Neural progenitor cell (in vitro differentiated cells): ENCODE measurements at regions not wholly inside any gene's neighbourhood (a gene's known extent, or its start where the extent isn't known, plus 50 kb on each side); places are given as distances from the start of the nearest gene placed in this dataset.

Experiments
- DNase-seq: peaks from one replicate; pipeline ENCODE4 v3.0.0-alpha.2; 2016; ENCODE audit warnings: low spot score
- H2AFZ ChIP-seq: fragments of 200-600 bp; sonication (generic); replicated peaks from 2 replicates; pipeline ENCODE4 v1.6.1; 2016; ENCODE audit warnings: antibody characterized with exemption
- H3F3A ChIP-seq: fragments of 200-600 bp; sonication (generic); 2 replicates; pipeline ENCODE4 v1.6.1; 2016; ENCODE audit warnings: antibody characterized with exemption, low read depth
- H3K27ac ChIP-seq: fragments of 200-600 bp; sonication (generic); 2 replicates; pipeline ENCODE4 v1.5.1; 2016; ENCODE audit warnings: mild to moderate bottlenecking
- H3K27me3 ChIP-seq: fragments of 200-600 bp; sonication (generic); 2 replicates; pipeline ENCODE4 v1.6.1; 2016; ENCODE audit warnings: mild to moderate bottlenecking, moderate library complexity
- H3K36me3 ChIP-seq: fragments of 200-600 bp; sonication (generic); 2 replicates; pipeline ENCODE4 v1.5.1; 2016
- H3K4me1 ChIP-seq: fragments of 200-600 bp; sonication (generic); 2 replicates; pipeline ENCODE4 v1.6.1; 2016; ENCODE audit warnings: mixed run types
- H3K4me2 ChIP-seq: fragments of 200-600 bp; sonication (generic); 2 replicates; pipeline ENCODE4 v1.6.1; 2016
- H3K4me3 ChIP-seq: fragments of 200-600 bp; sonication (generic); 2 replicates; pipeline ENCODE4 v1.5.1; 2016
- H3K79me2 ChIP-seq: fragments of 200-600 bp; sonication (generic); 2 replicates; pipeline ENCODE4 v1.6.1; 2016; ENCODE audit warnings: low read depth
- H3K9ac ChIP-seq: fragments of 200-600 bp; sonication (generic); 2 replicates; pipeline ENCODE4 v1.6.1; 2016
- H3K9me3 ChIP-seq: fragments of 200-600 bp; sonication (generic); 2 replicates; pipeline ENCODE4 v1.5.1; 2016; ENCODE audit warnings: low read depth
- H4K20me1 ChIP-seq: fragments of 200-600 bp; sonication (generic); 2 replicates; pipeline ENCODE4 v1.6.1; 2016; ENCODE audit warnings: low read depth
- H3K27ac Mint-ChIP-seq: 3 replicates; pipeline ENCODE4 v1.8.0; 2021; ENCODE audit warnings: mixed read lengths
- H3K27me3 Mint-ChIP-seq: 2 replicates; pipeline ENCODE4 v1.8.0; 2022; ENCODE audit warnings: low read depth, mild to moderate bottlenecking, inconsistent platforms, moderate library complexity, mixed read lengths; ENCODE audit not compliant: insufficient read depth
- H3K36me3 Mint-ChIP-seq: 3 replicates; pipeline ENCODE4 v1.8.0; 2021; ENCODE audit warnings: mixed read lengths
- H3K4me1 Mint-ChIP-seq: 3 replicates; pipeline ENCODE4 v1.8.0; 2021; ENCODE audit warnings: mixed read lengths
- H3K4me3 Mint-ChIP-seq: 3 replicates; pipeline ENCODE4 v1.8.0; 2021; ENCODE audit warnings: mild to moderate bottlenecking, moderate library complexity, mixed read lengths
- H3K9me3 Mint-ChIP-seq: 3 replicates; pipeline ENCODE4 v1.8.0; 2020; ENCODE audit warnings: mixed read lengths
- CTCF ChIP-seq: fragments of 200-600 bp; sonication (generic); IDR thresholded peaks from 2 replicates; pipeline ENCODE4 v1.5.1; 2017; ENCODE audit warnings: antibody characterized with exemption, mild to moderate bottlenecking
- EZH2 ChIP-seq: fragments of 200-600 bp; sonication (generic); IDR thresholded peaks from 2 replicates; pipeline ENCODE4 v1.6.1; 2017; ENCODE audit warnings: antibody characterized with exemption, mild to moderate bottlenecking, moderate library complexity
- EZH2phosphoT487 ChIP-seq: fragments of 200-600 bp; sonication (generic); IDR thresholded peaks from 2 replicates; pipeline ENCODE4 v1.6.1; 2017; ENCODE audit warnings: antibody characterized with exemption

- Histone ChIP-seq H3K9me3 (no peaks in the 10 kb centered on the region), H3K36me3 (no peaks in the 10 kb centered on the region), H3K79me2 (no peaks in the 10 kb centered on the region), H3K27ac (no peak overlapping the region), H2AFZ (no peak overlapping the region), H4K20me1 (no peaks in the 10 kb centered on the region), H3K4me1 (peaks cover 3% of the 10 kb centered on the region), H3K4me3 (no peak overlapping the region), H3F3A (no peaks in the 10 kb centered on the region), H3K9ac (no peak overlapping the region), H3K4me2 (no peak overlapping the region), H3K27me3 (no peaks in the 10 kb centered on the region)
- Mint-ChIP-seq H3K4me3 (no peak overlapping the region), H3K27me3 (peaks cover 3% of the 10 kb centered on the region), H3K27ac (no peak overlapping the region), H3K36me3 (no peaks in the 10 kb centered on the region), H3K4me1 (peaks cover 10% of the 10 kb centered on the region), H3K9me3 (no peaks in the 10 kb centered on the region)
- TF ChIP-seq EZH2 (no peak), CTCF (no peak), EZH2phosphoT487 (no peak)
- DNase-seq, result no peak
These were observed 115.6 kb upstream of the NBEA start for GRCh38 chr13:34826432-34826831.

- no peaks in the 10 kb centered on the region for H4K20me1 ChIP-seq
- no peaks in the 10 kb centered on the region for H3K36me3 ChIP-seq
- Mint-ChIP-seq H3K27ac (no peak overlapping the region), H3K27me3 (no peaks in the 10 kb centered on the region), H3K36me3 (no peaks in the 10 kb centered on the region), H3K4me3 (no peak overlapping the region), H3K4me1 (no peaks in the 10 kb centered on the region), H3K9me3 (peaks cover 8% of the 10 kb centered on the region)
- no peaks in the 10 kb centered on the region for H3K9me3 ChIP-seq
- DNase-seq, result peak; percentile 25
- peak; percentile 43 for TF ChIP-seq CTCF
- TF ChIP-seq EZH2phosphoT487, result no peak
- H3K4me2 ChIP-seq, result no peak overlapping the region
- H3K79me2 ChIP-seq, result no peaks in the 10 kb centered on the region
- no peak overlapping the region for H3K4me3 ChIP-seq
- peak overlapping the region; percentile 64 for H2AFZ ChIP-seq
- H3K4me1 ChIP-seq, result no peaks in the 10 kb centered on the region
- no peaks in the 10 kb centered on the region for H3K27me3 ChIP-seq
- no peak overlapping the region for H3K9ac ChIP-seq
- no peaks in the 10 kb centered on the region for H3F3A ChIP-seq
- no peak overlapping the region for H3K27ac ChIP-seq
These were observed 108.4 kb upstream of the NBEA start for GRCh38 chr13:34833562-34834182.

- no peaks in the 10 kb centered on the region for H3K9me3 ChIP-seq
- Mint-ChIP-seq H3K4me1 (no peaks in the 10 kb centered on the region), H3K27ac (no peak overlapping the region), H3K9me3 (no peaks in the 10 kb centered on the region), H3K27me3 (no peaks in the 10 kb centered on the region), H3K36me3 (no peaks in the 10 kb centered on the region), H3K4me3 (no peak overlapping the region)
- no peaks in the 10 kb centered on the region for H3K79me2 ChIP-seq
- no peak for DNase-seq
- no peak overlapping the region for H3K4me2 ChIP-seq
- no peaks in the 10 kb centered on the region for H3F3A ChIP-seq
- no peak overlapping the region for H3K9ac ChIP-seq
- TF ChIP-seq EZH2 (no peak), CTCF (no peak), EZH2phosphoT487 (no peak)
- H3K36me3 ChIP-seq, result no peaks in the 10 kb centered on the region
- no peak overlapping the region for H2AFZ ChIP-seq
- no peaks in the 10 kb centered on the region for H3K4me1 ChIP-seq
- H3K27ac ChIP-seq, result no peak overlapping the region
- no peaks in the 10 kb centered on the region for H3K27me3 ChIP-seq
- H3K4me3 ChIP-seq, result no peak overlapping the region
- no peaks in the 10 kb centered on the region for H4K20me1 ChIP-seq
These were observed 99.6 kb upstream of the NBEA start for GRCh38 chr13:34842466-34842865.
